ENCODE measurements at regions not wholly inside any gene's neighbourhood (a gene's known extent, or its start where the extent isn't known, plus 50 kb on each side); places are given as distances from the start of the nearest gene placed in this dataset.

DNA sequence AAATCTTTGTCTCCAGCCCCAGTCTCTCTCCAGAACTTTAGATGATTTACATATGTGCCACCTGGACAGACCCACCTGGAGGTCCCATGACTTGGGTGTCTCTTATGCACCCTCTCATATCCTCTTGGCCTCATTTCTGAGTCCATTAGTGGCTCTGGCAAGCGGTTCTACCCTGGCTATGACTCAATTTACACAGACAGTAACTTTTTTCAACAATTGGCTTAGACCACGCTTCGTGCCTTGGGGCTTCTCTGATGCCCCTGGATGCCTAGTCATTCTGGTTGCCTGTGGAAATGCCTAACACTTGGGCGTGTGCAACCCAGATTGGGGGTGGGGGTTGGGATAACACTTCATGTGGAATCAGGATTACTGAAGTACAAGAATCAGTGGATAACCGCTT, 57.1 kb upstream of the GADD45A start:
- no peaks in the 10 kb centered on the region for H3K9me3 ChIP-seq (ENCODE audit: control insufficient read depth, insufficient read depth, low read length)
- no peak for DNase-seq (ENCODE audit: low read depth, low spot score)
- H3K36me3 ChIP-seq (ENCODE audit: control insufficient read depth, insufficient read depth, low read length), result no peaks in the 10 kb centered on the region
- WGBS (ENCODE audit: insufficient coverage, insufficient read length), result no CpG with 5 or more reads among the region's 5 CpGs
- H3K4me1 ChIP-seq (ENCODE audit: control insufficient read depth, insufficient read depth, low read length), result no peaks in the 10 kb centered on the region
- no peak overlapping the region for H3K27ac ChIP-seq (ENCODE audit: low read length)
- no peak overlapping the region for H3K4me3 ChIP-seq (ENCODE audit: low read length)
- no peaks in the 10 kb centered on the region for H3K27me3 ChIP-seq (ENCODE audit: control insufficient read depth, insufficient read depth, low read length)

DNA sequence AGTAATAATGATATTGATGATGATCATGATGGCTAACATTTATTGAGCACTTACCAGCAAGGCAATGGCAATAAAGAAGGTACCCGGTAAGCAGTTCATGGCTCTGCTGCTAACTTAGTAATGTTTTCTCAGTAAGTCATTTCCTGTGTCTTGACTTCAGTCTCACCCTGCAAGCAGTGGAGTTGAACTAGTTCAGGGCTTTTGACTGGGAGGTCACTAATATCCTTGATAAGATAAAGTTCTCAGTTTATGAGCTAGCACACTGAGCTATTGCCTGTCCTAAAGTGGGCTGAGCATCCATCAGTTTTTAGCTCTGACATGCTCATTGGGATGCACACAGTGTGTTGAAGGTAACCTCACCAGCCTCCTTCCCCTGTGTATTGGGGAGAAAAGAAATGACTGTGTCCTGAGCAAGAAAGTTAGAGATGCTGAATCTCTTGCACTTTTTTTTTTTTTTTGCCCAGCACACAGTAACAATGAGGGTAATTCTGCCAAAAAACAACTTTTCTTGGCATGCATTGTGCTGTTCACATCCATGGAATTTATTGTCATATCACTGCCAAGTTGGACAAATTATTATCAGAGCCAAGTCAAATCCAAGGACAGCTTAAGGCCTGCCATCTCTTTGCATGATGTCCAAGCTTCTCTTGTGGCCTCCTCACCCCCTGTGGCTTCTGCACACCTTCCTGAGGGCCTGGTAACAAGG, 55.5 kb upstream of the GADD45A start:
- no CpG with 5 or more reads among the region's 1 CpG for WGBS (ENCODE audit: insufficient coverage, insufficient read length)
- H3K27me3 ChIP-seq (ENCODE audit: control insufficient read depth, insufficient read depth, low read length), result no peaks in the 10 kb centered on the region
- no peaks in the 10 kb centered on the region for H3K4me1 ChIP-seq (ENCODE audit: control insufficient read depth, insufficient read depth, low read length)
- DNase-seq (ENCODE audit: low read depth, low spot score), result no peak
- no peak overlapping the region for H3K4me3 ChIP-seq (ENCODE audit: low read length)
- H3K27ac ChIP-seq (ENCODE audit: low read length), result no peak overlapping the region
- H3K9me3 ChIP-seq (ENCODE audit: control insufficient read depth, insufficient read depth, low read length), result no peaks in the 10 kb centered on the region
- no peaks in the 10 kb centered on the region for H3K36me3 ChIP-seq (ENCODE audit: control insufficient read depth, insufficient read depth, low read length)

DNA sequence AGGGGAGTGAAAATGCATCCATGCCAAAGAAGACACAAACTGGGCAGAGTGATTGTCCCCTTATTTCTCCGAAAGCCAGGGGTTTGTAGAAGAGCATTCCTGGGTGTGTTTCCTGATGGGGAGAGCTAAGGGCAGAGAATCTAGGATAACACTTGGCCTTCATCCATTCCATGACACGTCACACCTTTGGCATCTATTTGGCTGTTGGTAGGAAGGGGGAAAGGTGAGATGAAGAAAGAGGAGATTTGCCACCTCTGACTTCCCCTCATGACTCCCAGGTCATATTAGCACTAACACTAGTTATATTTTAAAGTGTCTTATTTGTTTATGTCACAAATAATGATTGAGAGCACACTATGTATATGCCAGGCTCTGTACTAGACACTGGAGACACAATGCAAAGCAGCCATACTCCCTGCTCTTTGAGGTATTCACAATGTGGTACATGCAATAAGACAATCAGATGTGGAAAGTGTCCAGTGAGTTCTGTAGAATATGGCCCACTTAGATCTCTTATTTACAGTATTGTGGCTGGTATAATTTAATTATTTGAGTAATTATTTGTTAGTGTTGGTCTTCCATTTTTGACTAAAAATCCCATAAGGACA, 54.5 kb upstream of the GADD45A start:
- Histone ChIP-seq H3K36me3 (ENCODE audit: control insufficient read depth, insufficient read depth, low read length) (no peaks in the 10 kb centered on the region), H3K9me3 (ENCODE audit: control insufficient read depth, insufficient read depth, low read length) (no peaks in the 10 kb centered on the region), H3K27ac (ENCODE audit: low read length) (no peak overlapping the region), H3K4me3 (ENCODE audit: low read length) (no peak overlapping the region), H3K27me3 (ENCODE audit: control insufficient read depth, insufficient read depth, low read length) (no peaks in the 10 kb centered on the region), H3K4me1 (ENCODE audit: control insufficient read depth, insufficient read depth, low read length) (no peaks in the 10 kb centered on the region)
- DNase-seq (ENCODE audit: low read depth, low spot score), result no peak
- no CpG with 5 or more reads among the region's 2 CpGs for WGBS (ENCODE audit: insufficient coverage, insufficient read length)

DNA sequence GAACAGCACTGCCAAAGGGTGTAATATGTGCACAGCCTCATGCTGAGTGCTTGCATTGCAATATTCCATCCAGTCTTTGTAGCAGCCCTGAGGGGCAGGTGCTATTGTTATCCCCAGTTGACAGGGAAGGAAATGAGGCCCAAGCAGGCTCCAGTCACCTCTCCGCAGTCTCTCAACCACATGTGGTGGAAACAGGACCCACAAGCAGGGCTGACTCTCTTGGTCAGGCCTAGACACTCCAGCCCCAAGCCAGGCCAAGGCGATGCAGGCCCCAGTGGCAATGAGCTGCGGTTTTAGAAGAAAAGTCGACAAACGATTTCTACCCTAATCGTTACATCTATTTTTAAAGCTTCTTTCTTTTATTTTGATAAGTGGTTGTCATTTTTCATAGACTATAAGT, 52.6 kb upstream of the GADD45A start:
- Histone ChIP-seq H3K4me3 (ENCODE audit: low read length) (no peak overlapping the region), H3K4me1 (ENCODE audit: control insufficient read depth, insufficient read depth, low read length) (no peaks in the 10 kb centered on the region), H3K36me3 (ENCODE audit: control insufficient read depth, insufficient read depth, low read length) (no peaks in the 10 kb centered on the region), H3K27me3 (ENCODE audit: control insufficient read depth, insufficient read depth, low read length) (no peaks in the 10 kb centered on the region), H3K9me3 (ENCODE audit: control insufficient read depth, insufficient read depth, low read length) (no peaks in the 10 kb centered on the region), H3K27ac (ENCODE audit: low read length) (no peak overlapping the region)
- no peak for DNase-seq (ENCODE audit: low read depth, low spot score)
- no CpG with 5 or more reads among the region's 6 CpGs for WGBS (ENCODE audit: insufficient coverage, insufficient read length)

DNA sequence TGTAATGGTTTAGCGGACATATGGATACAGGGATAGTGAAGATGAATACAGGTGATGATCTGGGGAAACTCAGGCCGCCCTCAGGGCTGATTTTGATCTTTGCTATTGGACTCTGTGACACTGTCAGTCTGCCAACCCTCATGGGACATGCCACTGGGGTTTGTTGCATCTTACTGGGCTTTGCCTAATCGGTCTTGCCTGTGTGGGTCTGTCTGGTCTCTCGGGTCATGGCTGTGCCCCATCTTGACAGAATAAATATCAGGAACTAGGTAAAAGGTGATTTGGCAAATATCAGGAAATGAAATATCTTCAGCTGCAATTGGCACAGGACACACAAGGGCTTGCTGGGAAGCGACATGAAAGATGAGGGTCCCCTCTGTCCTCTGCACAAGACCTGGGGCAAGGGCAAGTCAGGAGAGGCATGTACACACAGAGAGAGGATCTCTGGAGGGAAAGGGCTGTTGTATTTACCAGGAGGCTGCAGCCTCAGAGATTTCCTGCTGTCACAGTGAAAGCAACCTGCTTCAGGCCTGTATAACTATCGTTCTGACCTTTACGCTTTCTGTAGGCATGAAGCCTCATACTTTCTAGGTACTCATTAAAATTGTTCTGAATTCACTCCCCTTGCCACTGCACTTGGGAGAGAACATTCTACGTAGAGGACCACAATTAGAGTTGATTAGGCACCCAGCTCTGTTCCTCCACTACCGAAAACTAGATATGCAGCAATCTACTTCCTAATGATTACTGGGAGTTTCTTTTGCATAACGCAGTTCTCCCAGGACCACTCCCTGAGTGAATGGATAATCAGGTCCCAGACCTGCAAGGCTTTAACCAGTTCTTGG, 52.0 kb upstream of the GADD45A start:
- 100% methylated on average over 1 of the region's 10 CpGs for WGBS (ENCODE audit: insufficient coverage, insufficient read length)
- Histone ChIP-seq H3K9me3 (ENCODE audit: control insufficient read depth, insufficient read depth, low read length) (no peaks in the 10 kb centered on the region), H3K27me3 (ENCODE audit: control insufficient read depth, insufficient read depth, low read length) (no peaks in the 10 kb centered on the region), H3K27ac (ENCODE audit: low read length) (no peak overlapping the region), H3K36me3 (ENCODE audit: control insufficient read depth, insufficient read depth, low read length) (no peaks in the 10 kb centered on the region), H3K4me3 (ENCODE audit: low read length) (no peak overlapping the region), H3K4me1 (ENCODE audit: control insufficient read depth, insufficient read depth, low read length) (no peaks in the 10 kb centered on the region)
- DNase-seq (ENCODE audit: low read depth, low spot score), result no peak

DNA sequence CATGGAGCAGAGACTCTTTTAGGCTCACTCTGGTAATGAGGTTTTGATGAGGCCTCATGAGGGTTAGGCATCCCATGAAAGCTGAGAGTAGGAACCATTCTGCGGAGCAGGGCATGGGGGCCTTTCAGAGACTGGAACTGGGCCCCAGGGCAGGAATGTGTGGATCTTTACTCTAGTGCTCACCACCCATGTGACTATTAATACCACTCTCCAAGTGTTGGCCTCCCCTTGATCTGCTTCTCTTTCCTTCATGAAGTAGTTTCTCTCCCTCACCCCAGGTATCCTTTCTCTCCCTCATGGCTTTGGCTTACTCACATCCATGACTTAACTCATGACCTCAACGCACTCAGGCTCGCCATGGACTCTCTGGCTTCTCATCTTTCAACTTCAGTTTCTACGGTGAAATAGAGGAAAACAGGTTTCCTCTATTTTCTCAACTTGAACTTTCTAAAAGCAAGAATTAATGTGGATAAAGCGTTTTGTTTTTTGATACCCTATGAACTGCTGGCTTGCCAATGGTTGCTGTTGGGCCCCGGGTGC, 50.5 kb upstream of the GADD45A start:
- Histone ChIP-seq H3K4me1 (ENCODE audit: control insufficient read depth, insufficient read depth, low read length) (no peaks in the 10 kb centered on the region), H3K9me3 (ENCODE audit: control insufficient read depth, insufficient read depth, low read length) (no peaks in the 10 kb centered on the region), H3K4me3 (ENCODE audit: low read length) (no peak overlapping the region), H3K36me3 (ENCODE audit: control insufficient read depth, insufficient read depth, low read length) (no peaks in the 10 kb centered on the region), H3K27ac (ENCODE audit: low read length) (no peak overlapping the region), H3K27me3 (ENCODE audit: control insufficient read depth, insufficient read depth, low read length) (no peaks in the 10 kb centered on the region)
- DNase-seq (ENCODE audit: low read depth, low spot score), result no peak
- WGBS (ENCODE audit: insufficient coverage, insufficient read length), result no CpG with 5 or more reads among the region's 6 CpGs

DNA sequence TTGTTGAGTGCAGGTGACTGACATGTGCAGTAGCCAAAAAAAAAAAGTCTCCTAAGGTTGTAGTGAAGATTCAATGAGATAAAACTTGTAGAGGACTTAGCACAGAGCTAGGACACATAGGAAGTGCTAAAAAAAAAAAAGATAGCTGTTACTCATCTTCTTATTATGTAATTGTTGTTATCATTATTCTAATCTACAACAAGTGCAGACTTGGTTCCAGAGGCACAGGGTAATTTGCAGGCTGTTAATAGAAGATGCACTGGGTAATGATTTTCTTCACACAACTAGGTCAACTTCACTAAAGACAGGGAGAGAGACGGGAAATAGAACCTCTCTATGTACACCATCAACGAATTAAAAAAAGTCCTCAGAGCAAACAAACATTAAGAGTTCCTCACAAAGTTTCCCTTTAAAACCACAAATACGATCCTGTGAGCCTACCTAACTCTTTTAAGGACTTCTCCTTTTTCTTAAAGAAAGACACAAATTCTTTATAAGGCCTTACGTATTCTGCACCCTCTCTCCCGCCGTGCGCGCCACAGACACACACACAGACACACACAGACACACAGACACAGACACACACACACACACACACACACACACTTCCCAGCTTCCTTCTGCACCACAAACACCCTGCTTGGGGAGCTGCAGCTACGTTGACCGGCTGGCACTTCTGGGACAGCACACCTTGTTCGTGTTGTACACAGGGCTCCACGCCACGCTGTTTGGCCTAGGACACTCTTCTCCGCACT, 49.8 kb upstream of the GADD45A start:
- Histone ChIP-seq H3K4me3 (ENCODE audit: low read length) (no peak overlapping the region), H3K27ac (ENCODE audit: low read length) (no peak overlapping the region), H3K4me1 (ENCODE audit: control insufficient read depth, insufficient read depth, low read length) (no peaks in the 10 kb centered on the region), H3K27me3 (ENCODE audit: control insufficient read depth, insufficient read depth, low read length) (no peaks in the 10 kb centered on the region), H3K9me3 (ENCODE audit: control insufficient read depth, insufficient read depth, low read length) (no peaks in the 10 kb centered on the region), H3K36me3 (ENCODE audit: control insufficient read depth, insufficient read depth, low read length) (no peaks in the 10 kb centered on the region)
- no CpG with 5 or more reads among the region's 14 CpGs for WGBS (ENCODE audit: insufficient coverage, insufficient read length)
- DNase-seq (ENCODE audit: low read depth, low spot score), result no peak

Data from iPS DF 6.9 (cell line).